C1 segment of cervical spinal cord (tissue), 14 donors: ENCODE measurements at regions not wholly inside any gene's neighbourhood (a gene's known extent, or its start where the extent isn't known, plus 50 kb on each side); places are given as distances from the start of the nearest gene placed in this dataset.

Source experiments
- DNase-seq, 14 donors: peaks; one replicate each; lab custom pipeline; 2025; lab: John Stamatoyannopoulos, UW

DNA sequence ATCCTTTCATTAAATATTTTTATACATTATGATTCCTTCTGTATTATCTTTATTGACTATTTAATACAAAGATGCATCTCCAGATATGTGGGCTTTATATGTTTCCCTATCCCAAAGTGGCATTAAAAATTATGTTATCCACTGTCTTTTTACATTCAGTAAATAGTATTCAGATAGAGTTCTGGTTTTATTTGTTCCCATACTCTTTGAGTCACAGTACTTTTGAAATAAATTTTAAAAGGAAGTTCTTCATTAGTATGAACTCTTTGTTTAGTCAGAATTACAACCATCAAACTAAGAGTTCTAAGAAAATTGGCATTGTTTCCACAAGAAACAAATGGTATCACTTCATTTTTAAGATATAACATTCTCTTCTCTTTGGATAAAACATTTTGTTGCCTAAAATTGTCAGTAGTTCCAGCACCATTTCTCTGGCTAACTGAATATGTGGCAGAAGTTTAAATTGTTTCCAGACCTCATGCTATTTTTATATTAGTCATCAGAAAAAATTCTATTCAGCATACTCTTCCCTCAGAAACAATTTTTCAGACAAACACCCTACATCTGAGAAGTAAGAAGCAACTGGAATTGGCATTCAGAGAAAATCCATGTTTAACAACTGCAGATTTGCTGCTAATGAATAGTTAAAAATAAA lies 88.5 kb upstream of the COL5A2 start:
- no peak for DNase-seq

GRCh38 chr2:189268763-189269162 lies 89.2 kb upstream of the COL5A2 start:
- DNase-seq = no peak

- no peak for DNase-seq
Measured at GRCh38 chr2:189273734-189274133, 94.2 kb upstream of the COL5A2 start.

DNA sequence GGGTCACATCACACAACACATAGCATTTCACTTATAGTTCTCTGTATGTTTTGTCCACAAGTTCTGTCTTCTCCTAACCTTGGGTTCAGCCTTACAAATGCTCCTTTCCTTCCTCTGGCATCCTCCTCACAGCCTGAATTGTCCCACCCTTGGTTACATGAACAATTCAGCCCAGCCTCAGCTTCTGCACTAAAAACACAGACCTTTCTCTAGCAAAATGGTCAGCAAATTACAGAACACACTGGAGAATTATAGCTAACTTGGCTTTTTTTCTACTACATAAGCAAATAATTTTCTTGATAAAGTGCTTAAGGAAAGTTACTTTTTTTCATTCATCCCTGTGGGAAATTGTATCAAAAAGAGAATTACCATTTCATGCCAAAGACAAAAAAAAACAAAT lies 94.8 kb upstream of the COL5A2 start:
- no peak for DNase-seq

DNA sequence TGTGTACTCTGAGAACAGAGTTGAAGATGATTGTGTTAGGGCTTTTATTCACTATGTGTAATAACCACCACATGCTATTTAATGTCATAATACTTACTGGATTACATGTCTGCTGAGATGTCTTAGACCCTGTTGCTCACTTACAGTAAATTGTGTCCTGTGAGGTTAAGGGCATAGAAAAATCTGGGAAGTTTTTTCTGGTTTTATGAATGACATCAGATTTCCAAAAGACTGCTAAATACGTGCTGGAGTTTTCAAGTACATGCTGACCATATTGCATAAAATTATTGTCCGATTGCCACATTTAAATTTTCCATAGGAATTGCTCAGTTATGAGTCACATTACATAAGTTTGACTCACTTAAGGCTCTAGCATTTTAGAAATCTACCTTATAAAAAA lies 96.7 kb upstream of the COL5A2 start:
- DNase-seq = no peak

DNA sequence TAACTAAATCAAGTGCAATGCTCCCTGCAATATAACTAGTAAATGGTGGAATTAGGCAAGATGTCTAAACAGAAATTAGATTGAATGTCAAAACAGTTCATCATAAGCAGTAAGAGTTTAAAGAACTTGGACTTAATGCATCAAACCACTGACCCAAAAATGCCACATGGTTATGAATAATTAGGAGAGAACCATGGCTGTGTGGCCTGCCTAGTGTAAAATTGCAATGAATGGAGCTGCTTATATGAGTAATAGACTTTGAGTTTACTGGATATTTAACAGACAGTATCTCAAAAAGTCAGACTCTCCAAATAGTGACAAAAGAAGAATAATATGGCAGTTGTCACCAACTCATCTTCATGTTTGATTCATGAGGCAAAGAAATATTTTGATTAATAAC lies 101.6 kb upstream of the COL5A2 start:
- no peak for DNase-seq

- no peak for DNase-seq
Measured at GRCh38 chr2:189285349-189285748, 105.8 kb upstream of the COL5A2 start.

DNA sequence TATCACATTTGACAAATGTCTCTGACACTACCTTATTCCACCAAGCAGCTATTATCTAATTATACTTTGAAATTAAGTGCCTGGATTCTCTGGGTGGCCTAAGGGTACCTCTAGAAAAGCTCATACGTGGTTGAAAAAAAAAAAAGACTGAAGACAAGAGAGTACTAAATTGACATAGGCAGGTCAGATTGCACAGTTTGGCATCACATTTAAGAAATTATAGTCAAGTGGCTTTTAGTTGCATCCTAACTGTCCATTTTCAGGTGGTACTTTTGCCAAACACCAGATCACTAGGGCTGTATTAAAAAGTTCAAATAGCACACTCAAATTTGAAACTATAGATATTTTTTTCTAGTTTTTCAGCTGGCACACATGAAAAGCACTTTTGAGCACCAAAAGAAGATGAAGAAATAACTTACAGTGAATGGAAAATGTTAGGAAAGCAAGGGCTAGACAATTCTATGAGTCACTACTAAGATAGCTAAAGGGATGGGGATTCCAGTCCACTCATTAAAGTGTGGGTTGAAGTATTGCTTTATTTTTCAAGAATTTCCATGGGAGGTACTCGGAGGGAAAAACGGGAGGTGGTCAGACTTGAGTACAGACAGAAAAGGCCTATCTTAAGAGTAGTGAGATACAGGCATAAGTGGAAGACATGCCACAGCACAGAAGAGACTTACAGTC lies 106.5 kb upstream of the COL5A2 start:
- no peak for DNase-seq

DNA sequence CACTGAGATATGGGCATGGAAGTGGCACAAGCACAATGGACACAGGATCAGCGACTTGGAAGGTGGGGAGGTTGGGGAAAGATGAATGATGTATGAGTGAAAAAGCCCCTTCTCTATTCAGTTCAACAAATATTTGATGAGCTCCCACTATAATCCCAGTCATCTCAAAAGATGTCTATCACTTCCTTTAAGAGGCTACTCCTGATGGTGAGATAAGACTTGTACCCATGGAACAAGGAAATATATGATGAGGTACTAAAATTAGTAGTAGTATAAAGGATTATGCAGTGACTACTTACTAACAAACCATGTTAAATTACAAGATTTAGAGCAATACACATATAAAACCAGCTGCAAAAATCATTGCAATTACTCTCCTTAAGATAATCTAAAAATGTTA lies 107.8 kb upstream of the COL5A2 start:
- no peak for DNase-seq

GRCh38 chr2:189287982-189288521 lies 108.5 kb upstream of the COL5A2 start:
- no peak for DNase-seq

DNA sequence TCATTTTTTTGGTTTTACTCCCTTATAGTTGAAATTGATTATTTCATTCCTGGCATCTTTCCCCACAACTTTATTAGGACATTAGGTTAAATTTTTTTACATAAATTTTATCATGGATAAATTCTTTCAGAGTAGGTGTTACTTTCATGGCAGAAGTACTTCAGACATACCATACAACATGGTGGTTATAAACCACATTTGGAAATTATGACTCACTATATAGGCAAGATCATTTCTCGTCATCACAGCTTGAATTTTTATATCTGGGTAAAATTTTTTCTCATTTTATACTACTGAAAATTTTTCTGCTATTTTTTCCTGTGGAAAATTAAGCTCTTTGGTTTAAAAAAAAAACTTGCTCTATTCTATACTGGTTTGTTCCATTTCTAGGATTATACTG lies 111.9 kb upstream of the COL5A2 start:
- no peak for DNase-seq

DNA sequence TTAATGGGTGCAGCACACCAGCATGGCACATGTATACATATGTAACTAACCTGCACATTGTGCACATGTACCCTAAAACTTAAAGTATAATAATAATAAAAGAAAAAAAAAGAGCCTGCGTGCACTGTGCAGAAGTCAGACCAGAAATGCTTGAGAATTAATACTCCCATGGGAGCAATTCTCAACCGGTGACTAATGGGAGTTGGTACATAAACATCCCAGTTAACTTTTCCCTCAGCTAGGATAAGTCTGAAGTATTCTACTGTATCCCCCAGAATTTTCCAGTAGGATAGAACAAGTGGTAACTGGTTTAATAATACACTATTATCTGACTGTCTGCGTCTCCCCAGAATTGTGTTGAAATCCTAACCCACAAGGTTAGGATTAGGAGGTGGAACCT lies 113.6 kb upstream of the COL5A2 start:
- no peak for DNase-seq

DNA sequence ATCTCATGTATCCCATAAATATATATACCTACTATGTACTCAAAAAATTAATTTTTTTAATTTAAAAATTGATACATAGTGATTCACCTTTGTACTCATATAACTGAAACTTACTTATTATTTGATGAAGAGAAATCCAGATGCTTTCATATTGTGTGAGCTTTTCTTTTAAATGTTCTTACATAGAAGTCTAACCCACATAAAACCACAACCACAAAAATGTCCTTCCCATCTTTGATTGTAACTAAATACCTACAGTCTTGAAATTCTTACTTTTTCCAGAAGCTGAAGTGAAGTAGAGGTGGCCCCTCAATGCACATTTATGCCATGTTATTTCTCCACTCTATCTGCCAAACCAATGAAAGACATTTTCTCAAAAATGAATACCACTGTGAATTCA lies 117.9 kb upstream of the COL5A2 start:
- no peak for DNase-seq

DNA sequence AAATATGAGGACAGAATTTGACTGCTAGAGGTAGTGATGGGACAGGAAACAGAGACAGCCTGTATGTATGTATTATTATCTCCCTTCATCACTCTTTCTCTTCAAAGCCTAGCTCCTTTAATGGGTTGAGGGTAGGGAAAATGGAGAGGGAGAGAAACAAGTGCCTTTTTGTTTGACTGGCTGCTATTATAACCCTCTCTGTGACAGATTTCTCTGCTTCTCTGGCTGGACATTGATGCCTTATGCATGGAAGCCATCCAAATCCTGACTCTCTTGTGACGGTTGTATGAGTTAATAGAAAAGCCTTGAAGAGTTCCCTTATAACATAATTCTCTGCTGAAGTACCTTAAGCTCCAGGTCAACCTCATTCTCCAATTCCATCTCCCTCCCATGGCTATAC lies 118.5 kb upstream of the COL5A2 start:
- DNase-seq = no peak

- DNase-seq = no peak
Measured at GRCh38 chr2:189298481-189298880, 118.9 kb upstream of the COL5A2 start.

DNA sequence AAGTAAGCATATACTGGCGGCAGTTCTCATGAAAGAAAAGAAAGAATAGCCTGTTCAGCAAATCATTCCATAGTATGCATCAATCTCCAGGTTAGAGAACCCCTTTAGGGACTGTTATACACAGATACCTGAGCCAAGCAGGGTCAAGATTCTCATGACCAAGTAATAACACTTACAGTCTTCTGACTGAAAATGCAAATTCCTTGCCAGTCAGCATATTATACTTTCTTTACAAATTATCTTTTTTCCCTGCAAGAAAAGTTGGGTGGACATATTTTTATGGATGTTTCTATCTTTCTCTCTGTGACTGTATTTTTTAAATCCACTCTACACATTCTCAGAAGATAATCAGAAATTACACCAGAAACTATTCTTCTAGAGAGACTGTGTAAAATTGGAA lies 120.4 kb upstream of the COL5A2 start:
- DNase-seq = no peak

- no peak for DNase-seq
Measured at GRCh38 chr2:189300916-189301315, 121.4 kb upstream of the COL5A2 start.

GRCh38 chr2:189302274-189302948 lies 122.8 kb upstream of the COL5A2 start:
- no peak for DNase-seq

GRCh38 chr2:189304360-189304759 lies 124.8 kb upstream of the COL5A2 start:
- DNase-seq = no peak

GRCh38 chr2:189305291-189305943 lies 125.9 kb upstream of the COL5A2 start:
- DNase-seq = no peak

GRCh38 chr2:189306525-189306924 lies 127.0 kb upstream of the COL5A2 start:
- no peak for DNase-seq

DNA sequence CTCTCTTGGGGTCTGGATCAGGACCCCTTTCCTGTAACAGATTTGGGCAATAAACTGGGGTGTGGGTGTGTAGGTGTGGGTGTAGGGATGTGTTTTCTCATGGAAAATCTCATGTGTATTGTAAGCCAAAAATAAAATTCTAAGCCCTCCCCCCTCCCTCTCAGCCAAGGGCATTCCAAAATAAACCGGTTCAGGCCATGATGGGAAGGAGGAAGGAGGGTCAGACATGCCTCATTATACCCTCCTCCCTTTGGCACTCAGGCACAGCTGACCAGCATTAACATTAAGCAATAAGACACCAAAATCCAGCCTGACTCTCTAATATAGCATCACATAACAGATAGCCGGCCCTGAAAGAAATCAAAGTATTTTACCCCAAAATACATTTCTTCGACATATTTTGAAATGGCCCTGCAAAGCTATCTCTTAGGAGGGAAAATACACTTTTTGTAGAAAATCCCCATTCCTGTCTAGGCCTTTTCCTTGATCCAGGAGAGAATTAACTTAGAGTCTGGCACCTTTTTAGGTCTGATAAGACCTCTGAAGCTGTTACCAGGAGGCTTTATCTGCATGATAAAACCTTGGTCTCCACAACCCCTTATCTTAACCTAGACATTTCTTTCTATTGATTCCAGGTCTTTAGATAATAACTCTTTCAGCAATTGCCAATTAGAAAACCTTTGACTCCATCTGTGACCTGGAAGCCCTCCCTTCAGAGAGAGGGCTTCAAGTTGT lies 128.7 kb upstream of the COL5A2 start:
- DNase-seq = no peak
